GM12801 (cell line): ENCODE measurements at regions not wholly inside any gene's neighbourhood (a gene's known extent, or its start where the extent isn't known, plus 50 kb on each side); places are given as distances from the start of the nearest gene placed in this dataset.

Experiments
- TF ChIP-seq, protein P1 (sequence below): IDR thresholded peaks from one replicate; pipeline ENCODE4 v1.5.1; 2011; ENCODE audit warnings: control low read depth; ENCODE audit not compliant: insufficient read length; ENCODE audit errors: extremely low read depth

- TF ChIP-seq, protein P1, sequence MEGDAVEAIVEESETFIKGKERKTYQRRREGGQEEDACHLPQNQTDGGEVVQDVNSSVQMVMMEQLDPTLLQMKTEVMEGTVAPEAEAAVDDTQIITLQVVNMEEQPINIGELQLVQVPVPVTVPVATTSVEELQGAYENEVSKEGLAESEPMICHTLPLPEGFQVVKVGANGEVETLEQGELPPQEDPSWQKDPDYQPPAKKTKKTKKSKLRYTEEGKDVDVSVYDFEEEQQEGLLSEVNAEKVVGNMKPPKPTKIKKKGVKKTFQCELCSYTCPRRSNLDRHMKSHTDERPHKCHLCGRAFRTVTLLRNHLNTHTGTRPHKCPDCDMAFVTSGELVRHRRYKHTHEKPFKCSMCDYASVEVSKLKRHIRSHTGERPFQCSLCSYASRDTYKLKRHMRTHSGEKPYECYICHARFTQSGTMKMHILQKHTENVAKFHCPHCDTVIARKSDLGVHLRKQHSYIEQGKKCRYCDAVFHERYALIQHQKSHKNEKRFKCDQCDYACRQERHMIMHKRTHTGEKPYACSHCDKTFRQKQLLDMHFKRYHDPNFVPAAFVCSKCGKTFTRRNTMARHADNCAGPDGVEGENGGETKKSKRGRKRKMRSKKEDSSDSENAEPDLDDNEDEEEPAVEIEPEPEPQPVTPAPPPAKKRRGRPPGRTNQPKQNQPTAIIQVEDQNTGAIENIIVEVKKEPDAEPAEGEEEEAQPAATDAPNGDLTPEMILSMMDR, result no peak
Observed at GRCh38 chr3:181899702-181900101, 188.0 kb downstream of the SOX2 start.

GRCh38 chr3:181901626-181902025, 189.9 kb downstream of the SOX2 start:
- TF ChIP-seq, protein P1, result no peak

- TF ChIP-seq, protein P1, result no peak
Observed at GRCh38 chr3:181906338-181906737, 194.6 kb downstream of the SOX2 start.

- TF ChIP-seq, protein P1, result no peak
Observed at GRCh38 chr3:181909241-181909640, 197.5 kb downstream of the SOX2 start.

- TF ChIP-seq, protein P1, result no peak
Observed at GRCh38 chr3:181912384-181912783, 200.7 kb downstream of the SOX2 start.

DNA sequence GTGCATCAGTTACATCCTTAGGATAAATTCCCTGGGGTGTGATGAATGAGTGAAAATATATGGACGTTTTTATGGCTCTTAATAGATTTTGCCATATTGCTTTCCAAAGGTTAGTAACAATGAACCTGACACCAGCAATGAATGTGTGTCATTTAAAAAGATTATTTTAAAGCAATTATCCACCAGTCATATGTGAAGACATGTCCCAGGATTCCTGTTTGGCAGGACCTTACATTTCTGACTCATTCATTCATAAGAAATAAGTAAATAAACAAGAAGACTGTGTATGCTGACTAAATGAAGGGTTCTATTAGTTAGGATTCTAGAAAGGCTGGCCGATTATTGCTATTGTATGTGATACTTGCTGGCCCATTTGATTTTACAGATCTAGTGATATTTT, 201.5 kb downstream of the SOX2 start:
- TF ChIP-seq, protein P1, result no peak

- TF ChIP-seq, protein P1, result no peak
Observed at GRCh38 chr3:181915551-181915950, 203.8 kb downstream of the SOX2 start.

DNA sequence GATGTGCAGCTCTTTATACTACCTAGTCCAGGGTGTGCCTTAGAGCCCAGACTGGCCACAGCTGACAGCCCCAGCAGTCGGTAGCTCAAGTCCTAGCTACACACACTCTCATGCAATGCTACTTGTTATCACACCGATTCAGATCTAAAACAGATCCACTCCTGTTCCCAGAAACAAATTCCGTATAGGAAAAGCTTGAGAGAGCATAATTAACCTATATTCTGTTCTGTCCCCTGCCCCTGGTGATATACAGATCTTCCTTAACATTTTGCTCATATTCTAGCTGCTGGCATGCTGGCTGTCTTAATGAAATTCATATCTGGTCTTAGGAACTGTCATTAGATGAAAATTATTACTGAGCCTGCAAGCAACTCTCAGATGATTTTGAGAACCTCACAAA, 204.3 kb downstream of the SOX2 start:
- TF ChIP-seq, protein P1, result no peak
